Astrocyte (in vitro differentiated cells and primary cell): ENCODE measurements at regions not wholly inside any gene's neighbourhood (a gene's known extent, or its start where the extent isn't known, plus 50 kb on each side); places are given as distances from the start of the nearest gene placed in this dataset.

Source experiments
- DNase-seq: peaks from one replicate; pipeline ENCODE4 v3.0.0-alpha.2; 2010; ENCODE audit warnings: low read depth
- FAIRE-seq: peaks from 2 replicates; lab custom pipeline; 2011; peaks lifted over from hg19 to GRCh38; lab: Jason Lieb, UNC
- H2AFZ ChIP-seq: 2 replicates; pipeline ENCODE4 v1.6.0; 2012; ENCODE audit warnings: low read depth, low read length, inconsistent platforms
- H3K27ac ChIP-seq: 2 replicates; pipeline ENCODE4 v1.5.1; 2011; ENCODE audit warnings: low read depth, low read length, inconsistent platforms
- H3K27me3 ChIP-seq: 2 replicates; pipeline ENCODE4 v1.6.0; 2011; ENCODE audit warnings: low read length, inconsistent platforms; ENCODE audit not compliant: insufficient read depth
- H3K36me3 ChIP-seq: 2 replicates; pipeline ENCODE4 v1.5.1; 2011; ENCODE audit warnings: low read length, inconsistent platforms; ENCODE audit not compliant: insufficient read depth
- H3K4me1 ChIP-seq: 2 replicates; pipeline ENCODE4 v1.5.1; 2011; ENCODE audit warnings: low read length, inconsistent platforms; ENCODE audit not compliant: insufficient read depth
- H3K4me2 ChIP-seq: 2 replicates; pipeline ENCODE4 v1.6.0; 2012; ENCODE audit warnings: low read length, inconsistent platforms
- H3K4me3 ChIP-seq: 2 replicates; pipeline ENCODE4 v1.5.1; 2011; ENCODE audit warnings: low read depth, mild to moderate bottlenecking, low read length, inconsistent platforms; ENCODE audit not compliant: insufficient read depth
- H3K79me2 ChIP-seq: 2 replicates; pipeline ENCODE4 v1.6.0; 2012; ENCODE audit warnings: mild to moderate bottlenecking, low read length, inconsistent platforms; ENCODE audit not compliant: insufficient read depth
- H3K9ac ChIP-seq: 2 replicates; pipeline ENCODE4 v1.6.0; 2012; ENCODE audit warnings: mild to moderate bottlenecking, low read length, inconsistent platforms
- H3K9me3 ChIP-seq: 2 replicates; pipeline ENCODE4 v1.5.1; 2012; ENCODE audit warnings: low read depth, mild to moderate bottlenecking, low read length, inconsistent platforms; ENCODE audit not compliant: insufficient read depth
- H4K20me1 ChIP-seq: 2 replicates; pipeline ENCODE4 v1.6.0; 2012; ENCODE audit warnings: low read length, inconsistent platforms; ENCODE audit not compliant: insufficient read depth
- H3K27ac Mint-ChIP-seq: one replicate; pipeline ENCODE4 v1.8.0; 2021; ENCODE audit warnings: mild to moderate bottlenecking, mixed read lengths; ENCODE audit not compliant: unreplicated experiment
- H3K27me3 Mint-ChIP-seq: one replicate; pipeline ENCODE4 v1.8.0; 2021; ENCODE audit warnings: low read depth, mixed read lengths; ENCODE audit not compliant: unreplicated experiment
- H3K36me3 Mint-ChIP-seq: one replicate; pipeline ENCODE4 v1.8.0; 2021; ENCODE audit warnings: low read depth, mixed read lengths; ENCODE audit not compliant: unreplicated experiment
- H3K4me1 Mint-ChIP-seq: one replicate; pipeline ENCODE4 v1.8.0; 2021; ENCODE audit warnings: low read depth, mixed read lengths; ENCODE audit not compliant: unreplicated experiment
- H3K4me3 Mint-ChIP-seq: one replicate; pipeline ENCODE4 v1.8.0; 2021; ENCODE audit warnings: mild to moderate bottlenecking, moderate library complexity, mixed read lengths; ENCODE audit not compliant: unreplicated experiment
- H3K9me3 Mint-ChIP-seq: one replicate; pipeline ENCODE4 v1.8.0; 2021; ENCODE audit warnings: mild to moderate bottlenecking, mixed read lengths; ENCODE audit not compliant: unreplicated experiment
- CTCF ChIP-seq: IDR thresholded peaks from 2 replicates; pipeline ENCODE4 v1.5.1; 2011; ENCODE audit warnings: low read depth, mild to moderate bottlenecking, inconsistent platforms, low read length, moderate library complexity; ENCODE audit not compliant: insufficient read depth
- EZH2 ChIP-seq: IDR thresholded peaks from 2 replicates; pipeline ENCODE4 v1.6.1; 2012; ENCODE audit warnings: mild to moderate bottlenecking, low read length, inconsistent platforms; ENCODE audit not compliant: insufficient read depth

GRCh38 chr18:73059280-73059679 lies 191.5 kb upstream of the NETO1 start:
- Mint-ChIP-seq H3K27me3 (no peaks in the 10 kb centered on the region), H3K9me3 (no peaks in the 10 kb centered on the region), H3K27ac (no peak overlapping the region), H3K36me3 (no peaks in the 10 kb centered on the region), H3K4me1 (peaks cover 8% of the 10 kb centered on the region), H3K4me3 (no peak overlapping the region)
- peaks cover 7% of the 10 kb centered on the region for H3K4me1 ChIP-seq
- no peak overlapping the region for H3K27ac ChIP-seq
- H3K79me2 ChIP-seq = no peaks in the 10 kb centered on the region
- no peak overlapping the region for H3K4me3 ChIP-seq
- TF ChIP-seq CTCF (no peak), EZH2 (no peak)
- H3K9me3 ChIP-seq = no peaks in the 10 kb centered on the region
- no peak overlapping the region for H3K4me2 ChIP-seq
- no peak for DNase-seq
- no peak overlapping the region for H3K9ac ChIP-seq
- no peak for FAIRE-seq
- no peaks in the 10 kb centered on the region for H3K36me3 ChIP-seq
- H2AFZ ChIP-seq = no peak overlapping the region
- no peaks in the 10 kb centered on the region for H4K20me1 ChIP-seq
- H3K27me3 ChIP-seq = no peaks in the 10 kb centered on the region

GRCh38 chr18:73047688-73048087 lies 179.9 kb upstream of the NETO1 start:
- peaks cover 5% of the 10 kb centered on the region for H3K9me3 ChIP-seq
- no peak for DNase-seq
- no peak overlapping the region for H3K27ac Mint-ChIP-seq
- no peak overlapping the region for H2AFZ ChIP-seq
- H3K36me3 Mint-ChIP-seq = no peaks in the 10 kb centered on the region
- no peaks in the 10 kb centered on the region for H4K20me1 ChIP-seq
- H3K36me3 ChIP-seq = no peaks in the 10 kb centered on the region
- no peak overlapping the region for H3K9ac ChIP-seq
- H3K27me3 ChIP-seq = no peaks in the 10 kb centered on the region
- no peak overlapping the region for H3K27ac ChIP-seq
- no peaks in the 10 kb centered on the region for H3K4me1 Mint-ChIP-seq
- H3K79me2 ChIP-seq = no peaks in the 10 kb centered on the region
- no peak overlapping the region for H3K4me3 ChIP-seq
- no peaks in the 10 kb centered on the region for H3K9me3 Mint-ChIP-seq
- H3K4me3 Mint-ChIP-seq = no peak overlapping the region
- TF ChIP-seq CTCF = no peak
- no peak for TF ChIP-seq EZH2
- H3K4me2 ChIP-seq = no peak overlapping the region
- H3K27me3 Mint-ChIP-seq = no peaks in the 10 kb centered on the region
- H3K4me1 ChIP-seq = no peaks in the 10 kb centered on the region
- no peak for FAIRE-seq

- TF ChIP-seq CTCF (no peak), EZH2 (no peak)
- Mint-ChIP-seq H3K36me3 (no peaks in the 10 kb centered on the region), H3K9me3 (no peaks in the 10 kb centered on the region)
Measured at GRCh38 chr18:73045037-73045436, 177.2 kb upstream of the NETO1 start.

More at GRCh38 chr18:73045037-73045436, 177.2 kb upstream of the NETO1 start:
- no peaks in the 10 kb centered on the region for H3K27me3 ChIP-seq
- DNase-seq (no peak), FAIRE-seq (no peak)
- H3K27ac ChIP-seq = no peak overlapping the region
- no peaks in the 10 kb centered on the region for H3K4me1 ChIP-seq
- H3K4me1 Mint-ChIP-seq = no peaks in the 10 kb centered on the region
- H4K20me1 ChIP-seq = no peaks in the 10 kb centered on the region
- no peaks in the 10 kb centered on the region for H3K36me3 ChIP-seq
- H3K27me3 Mint-ChIP-seq = no peaks in the 10 kb centered on the region
- no peak overlapping the region for H3K4me3 ChIP-seq
- H3K4me3 Mint-ChIP-seq = no peak overlapping the region
- no peaks in the 10 kb centered on the region for H3K79me2 ChIP-seq
- H3K9me3 ChIP-seq = peaks cover 5% of the 10 kb centered on the region
- H2AFZ ChIP-seq = no peak overlapping the region
- no peak overlapping the region for H3K4me2 ChIP-seq
- no peak overlapping the region for H3K9ac ChIP-seq
- H3K27ac Mint-ChIP-seq = no peak overlapping the region
